GM19240 (cell line): ENCODE measurements at regions not wholly inside any gene's neighbourhood (a gene's known extent, or its start where the extent isn't known, plus 50 kb on each side); places are given as distances from the start of the nearest gene placed in this dataset.

ENCODE experiments used
- DNase-seq: peaks from one replicate; pipeline ENCODE4 v3.0.0; 2011; ENCODE audit warnings: low spot score; ENCODE audit not compliant: insufficient read length

DNA sequence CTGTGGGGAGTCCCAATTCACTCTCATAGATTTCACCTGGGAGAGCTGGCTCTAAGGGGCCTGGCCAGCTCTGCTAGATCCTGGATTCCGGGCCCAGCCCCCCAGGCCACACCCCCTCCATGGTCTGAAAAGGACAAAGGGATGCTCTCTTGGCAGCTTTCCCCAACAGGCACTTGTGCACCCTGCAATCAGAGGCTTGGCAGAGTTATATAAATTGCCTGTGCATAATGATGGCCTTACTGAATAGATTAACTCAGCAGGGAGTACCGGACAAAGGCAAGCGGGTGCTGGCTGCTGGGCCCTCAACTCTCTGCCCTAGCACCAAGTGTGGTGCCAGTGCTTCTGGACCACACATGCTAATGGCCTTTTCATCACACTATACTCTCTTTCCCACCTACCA lies 461.6 kb downstream of the BUD13 start:
- DNase-seq = no peak

GRCh38 chr11:116310698-116311097 lies 462.1 kb downstream of the BUD13 start:
- no peak for DNase-seq

- DNase-seq = no peak
Measured at GRCh38 chr11:116310226-116310625, 462.6 kb downstream of the BUD13 start.

DNA sequence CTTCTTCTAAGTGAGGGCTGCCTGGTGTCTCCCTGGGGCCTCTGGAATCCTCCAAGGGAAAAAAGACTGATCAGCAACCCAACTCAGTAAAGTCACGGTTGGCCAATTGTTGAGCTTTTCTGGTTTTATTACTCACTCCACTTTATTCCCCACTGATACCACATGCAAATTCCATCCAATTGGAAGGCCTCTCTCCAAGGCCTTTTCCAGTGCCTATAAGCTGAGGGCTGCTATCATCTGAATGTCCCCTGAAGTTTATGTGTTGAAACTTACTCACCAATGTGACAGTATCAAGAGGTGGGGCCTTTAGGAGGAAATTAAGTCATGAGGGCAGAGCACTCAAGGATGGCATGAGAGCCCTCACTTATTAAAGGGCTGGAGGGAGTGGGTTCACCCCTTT lies 463.3 kb downstream of the BUD13 start:
- no peak for DNase-seq

DNA sequence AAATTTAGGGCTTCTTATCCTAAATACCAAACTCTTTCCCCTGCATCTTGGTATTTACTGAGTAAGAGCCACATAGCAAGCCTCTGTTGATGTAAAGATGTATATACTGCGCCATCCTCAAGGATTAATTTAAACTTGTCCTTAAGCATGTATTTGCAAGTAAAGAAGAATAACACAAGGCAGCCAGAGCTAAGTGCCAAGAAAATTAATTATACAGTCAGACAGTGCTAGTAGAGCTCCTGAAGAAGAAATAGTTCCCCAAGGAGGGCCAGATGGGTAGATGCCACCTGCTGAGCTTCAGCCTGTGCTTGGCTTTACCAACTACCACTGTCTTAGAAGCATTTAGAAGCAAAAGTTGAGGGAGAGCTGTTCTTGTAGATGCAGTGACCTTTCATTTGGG lies 470.0 kb downstream of the BUD13 start:
- DNase-seq = no peak

GRCh38 chr11:116301141-116301540 lies 471.6 kb downstream of the BUD13 start:
- DNase-seq = no peak

DNA sequence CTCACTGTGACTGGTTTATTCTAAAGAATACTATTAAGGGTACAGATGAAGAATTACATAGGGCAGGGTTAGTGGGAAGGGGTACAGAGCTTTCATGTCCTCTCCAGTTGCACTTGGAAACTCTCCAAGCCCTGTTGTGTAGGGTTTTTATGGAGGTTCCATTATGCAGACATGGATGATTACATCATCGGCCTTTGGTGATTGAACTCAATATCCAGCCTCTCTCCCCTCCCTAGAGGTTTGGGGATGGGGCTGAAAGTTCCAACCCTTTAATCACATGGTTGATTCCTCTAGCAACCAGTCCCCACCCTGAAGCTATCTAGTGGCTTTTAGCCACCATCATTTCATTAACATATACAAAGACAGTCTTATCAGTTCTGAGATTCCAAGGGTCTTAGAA lies 472.6 kb downstream of the BUD13 start:
- DNase-seq = no peak

- no peak for DNase-seq
Measured at GRCh38 chr11:116294630-116295029, 478.2 kb downstream of the BUD13 start.

DNA sequence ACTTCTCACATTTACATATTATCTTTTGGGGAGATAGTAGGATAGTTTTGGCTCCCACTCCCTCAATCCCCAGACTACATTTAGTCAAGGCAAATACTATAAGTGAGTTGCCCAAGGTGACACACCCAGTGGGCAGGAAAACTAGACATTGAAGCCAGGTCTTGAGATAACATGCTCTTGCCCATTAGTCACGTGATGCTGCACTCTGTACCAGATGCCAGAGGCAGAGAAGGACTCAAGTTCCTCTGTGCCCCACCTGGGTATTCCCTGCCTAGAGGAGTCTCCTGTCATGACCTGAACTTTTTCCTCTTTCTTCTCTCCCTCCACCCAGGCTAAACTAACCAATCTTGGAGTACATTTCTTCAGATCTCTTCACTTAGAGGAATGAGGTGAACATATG lies 484.9 kb downstream of the BUD13 start:
- DNase-seq = no peak

GRCh38 chr11:116285026-116285425 lies 487.8 kb downstream of the BUD13 start:
- no peak for DNase-seq

DNA sequence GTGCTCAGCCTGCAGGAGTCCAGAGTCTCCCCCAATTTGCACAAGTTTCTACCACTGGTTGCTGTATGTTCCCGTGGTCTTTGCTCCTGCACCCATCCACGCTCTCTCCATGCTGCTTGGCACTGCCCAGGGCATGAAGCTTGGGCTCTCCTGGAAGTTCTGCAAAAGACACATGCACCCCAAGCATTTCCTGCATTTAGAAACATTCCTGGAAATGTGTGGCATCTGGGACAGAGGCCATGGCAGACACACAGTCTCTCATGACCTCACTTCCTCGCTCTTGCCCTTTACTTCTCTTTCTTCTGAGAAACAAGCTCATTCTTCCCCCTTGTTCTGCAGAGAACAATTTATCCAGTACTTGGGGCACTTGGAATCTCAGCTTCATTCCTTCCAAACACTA lies 489.5 kb downstream of the BUD13 start:
- no peak for DNase-seq

DNA sequence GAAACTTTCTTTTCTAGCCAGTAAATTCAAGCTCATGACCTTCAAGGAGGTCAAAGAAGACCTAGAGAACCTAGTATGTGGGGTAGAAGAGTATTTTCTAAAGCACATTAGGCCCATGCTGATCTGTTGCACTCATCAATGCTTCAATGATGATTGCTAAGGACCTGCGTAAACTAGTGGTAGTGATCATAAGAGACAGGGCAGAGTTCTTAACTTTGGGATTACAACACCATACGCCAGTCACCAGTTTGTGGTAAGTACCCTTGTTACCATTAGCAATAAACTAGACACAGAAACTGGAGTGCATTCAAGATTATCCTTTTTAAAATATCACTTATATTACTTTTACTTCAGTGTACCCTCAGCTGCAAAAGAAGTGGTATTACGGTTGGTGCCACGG lies 490.3 kb downstream of the BUD13 start:
- DNase-seq = no peak

- no peak for DNase-seq
Measured at GRCh38 chr11:116281173-116282160, 491.3 kb downstream of the BUD13 start.

- DNase-seq = no peak
Measured at GRCh38 chr11:116279511-116279910, 493.3 kb downstream of the BUD13 start.

DNA sequence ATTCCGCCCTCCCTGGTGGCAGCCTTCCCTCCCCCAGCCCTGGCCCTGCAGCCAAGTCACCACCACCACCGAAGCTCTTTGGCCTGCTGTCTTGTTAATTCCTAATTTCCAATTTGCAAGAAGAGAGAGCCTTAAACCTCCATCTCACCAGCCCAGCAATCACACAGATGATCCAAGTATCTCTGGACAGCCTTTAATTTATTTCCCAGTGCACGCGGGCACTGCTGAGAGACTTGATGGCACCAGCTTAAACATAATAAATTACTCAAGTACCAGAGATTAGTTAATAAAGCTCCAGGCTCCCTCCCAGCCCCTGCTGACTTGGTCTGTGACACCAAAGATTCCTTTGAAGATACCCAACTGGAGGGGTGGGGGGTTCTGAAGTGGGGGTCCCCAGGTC lies 494.7 kb downstream of the BUD13 start:
- no peak for DNase-seq

- peak; percentile 60 for DNase-seq
Measured at GRCh38 chr11:116276051-116277044, 496.4 kb downstream of the BUD13 start.

- DNase-seq = no peak
Measured at GRCh38 chr11:116275635-116276034, 497.2 kb downstream of the BUD13 start.

- DNase-seq = no peak
Measured at GRCh38 chr11:116274521-116274920, 498.3 kb downstream of the BUD13 start.

GRCh38 chr11:116272181-116272789 lies 500.5 kb downstream of the BUD13 start:
- no peak for DNase-seq

DNA sequence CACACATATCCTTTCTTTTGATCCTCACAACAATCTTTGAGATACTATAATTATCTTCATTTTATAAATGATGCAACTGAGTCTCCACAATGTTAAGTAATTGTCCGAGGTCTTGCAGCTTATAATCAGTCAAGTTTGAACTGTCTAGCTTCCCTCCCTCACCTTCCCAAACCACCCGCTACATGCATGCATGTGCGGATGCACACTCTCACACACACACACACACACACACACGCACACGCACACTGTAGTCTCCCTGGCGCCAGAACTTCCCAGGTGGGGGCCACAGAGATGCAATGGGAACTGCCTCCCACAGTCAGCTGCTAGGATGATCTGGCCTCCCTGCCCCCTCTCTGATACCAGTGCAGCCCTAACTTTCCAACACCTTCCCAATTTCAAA lies 501.3 kb downstream of the BUD13 start:
- DNase-seq = no peak

GRCh38 chr11:116267146-116267545 lies 505.6 kb downstream of the BUD13 start:
- no peak for DNase-seq

DNA sequence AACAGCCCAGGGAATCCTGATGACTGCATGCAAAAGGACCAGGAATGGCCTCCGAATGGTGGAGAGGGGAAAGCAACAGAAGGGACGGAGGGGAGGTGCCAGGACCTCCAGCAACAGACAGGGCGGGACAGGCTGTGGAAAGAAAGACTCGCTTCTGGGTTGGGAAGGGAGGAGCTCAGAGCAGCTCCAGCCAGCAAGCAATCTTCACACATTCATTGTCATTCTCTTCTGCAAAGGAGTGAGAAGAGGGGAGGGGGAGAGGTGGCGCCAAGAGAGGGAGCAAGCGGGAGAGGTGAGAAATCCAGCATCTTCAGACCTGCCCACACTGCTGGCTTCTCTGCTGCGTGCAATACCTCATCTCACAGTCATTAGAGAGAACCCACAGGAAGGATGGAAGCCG lies 509.0 kb downstream of the BUD13 start:
- no peak for DNase-seq
